GF-D8 (cell line): ENCODE measurements at regions not wholly inside any gene's neighbourhood (a gene's known extent, or its start where the extent isn't known, plus 50 kb on each side); places are given as distances from the start of the nearest gene placed in this dataset.

Experiments used
- DNase-seq: peaks from one replicate; lab custom pipeline; 2025; lab: John Stamatoyannopoulos, UW

GRCh38 chr5:166302166-166302565 lies 1989.3 kb upstream of the WWC1 start:
- DNase-seq: no peak

DNA sequence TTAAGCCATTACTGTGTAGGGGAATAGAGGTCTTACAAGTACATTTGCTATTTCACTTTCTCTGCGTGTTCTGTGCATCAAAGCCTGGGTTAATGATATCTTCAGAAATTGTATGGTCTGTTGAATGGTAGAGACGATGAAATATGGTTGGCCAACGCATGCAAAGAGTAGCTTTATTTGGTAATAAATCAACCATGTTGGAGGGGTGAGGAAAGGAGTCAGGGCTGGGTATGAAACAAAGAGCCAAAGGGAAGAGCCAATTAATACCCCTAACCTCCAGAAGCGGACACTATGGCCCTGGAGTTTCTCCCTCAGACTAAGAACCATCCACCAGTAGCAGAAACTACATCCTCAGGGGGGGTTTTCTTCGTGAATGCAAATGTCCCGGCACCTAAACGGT lies 1974.0 kb upstream of the WWC1 start:
- DNase-seq: no peak

DNA sequence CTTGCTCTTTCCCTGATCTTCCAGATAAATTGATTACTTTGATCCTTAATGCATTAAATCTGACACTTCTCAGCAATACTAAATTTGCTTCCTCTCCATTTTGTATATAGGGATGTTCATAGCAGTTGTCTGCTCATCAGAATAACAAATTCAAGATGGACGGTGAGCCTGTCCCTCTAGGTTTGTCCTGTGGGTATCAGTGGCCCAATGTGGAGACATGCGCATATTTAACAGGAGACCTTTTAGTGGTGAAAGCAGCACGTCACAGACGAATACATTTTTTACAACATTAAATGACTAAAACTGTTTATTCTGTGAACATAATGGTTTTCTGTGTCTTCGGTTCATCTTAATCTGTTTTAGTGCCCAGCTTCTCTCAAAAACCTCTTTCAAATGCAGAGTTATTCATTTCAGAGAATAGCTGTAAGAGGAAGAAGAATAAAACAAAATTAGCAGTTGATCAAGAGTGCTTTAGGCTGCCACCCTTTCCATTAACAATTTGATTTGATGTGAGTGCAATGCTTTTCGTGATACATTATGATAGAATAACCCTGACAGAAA lies 1970.4 kb upstream of the WWC1 start:
- DNase-seq: no peak

- no peak for DNase-seq
Observed at GRCh38 chr5:166324372-166324771, 1967.1 kb upstream of the WWC1 start.

GRCh38 chr5:166329149-166329800 lies 1962.2 kb upstream of the WWC1 start:
- DNase-seq: no peak

GRCh38 chr5:166330036-166330435 lies 1961.4 kb upstream of the WWC1 start:
- no peak for DNase-seq

- DNase-seq: no peak
Observed at GRCh38 chr5:166331521-166331920, 1959.9 kb upstream of the WWC1 start.

- no peak for DNase-seq
Observed at GRCh38 chr5:166338801-166339200, 1952.6 kb upstream of the WWC1 start.

DNA sequence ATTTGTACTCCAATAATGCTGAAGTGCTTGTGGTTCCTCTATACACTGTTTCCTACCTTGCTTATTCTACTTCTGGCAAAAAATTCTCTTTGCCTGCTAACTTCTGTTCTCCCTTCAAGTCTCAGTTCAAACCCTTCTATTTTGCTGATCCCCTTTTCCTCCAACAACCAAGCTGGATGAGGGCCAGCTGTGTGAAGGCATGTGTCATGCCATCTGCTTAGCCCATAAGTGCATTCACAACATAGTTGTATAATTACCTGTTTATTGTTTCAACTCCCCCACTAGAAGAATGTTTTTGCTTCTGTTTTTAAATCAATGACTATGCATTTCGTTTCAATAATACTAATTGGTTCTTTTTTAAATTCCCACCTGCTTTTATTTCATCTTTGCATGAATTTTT lies 1951.4 kb upstream of the WWC1 start:
- no peak for DNase-seq

- no peak for DNase-seq
Observed at GRCh38 chr5:166341740-166342337, 1949.6 kb upstream of the WWC1 start.

DNA sequence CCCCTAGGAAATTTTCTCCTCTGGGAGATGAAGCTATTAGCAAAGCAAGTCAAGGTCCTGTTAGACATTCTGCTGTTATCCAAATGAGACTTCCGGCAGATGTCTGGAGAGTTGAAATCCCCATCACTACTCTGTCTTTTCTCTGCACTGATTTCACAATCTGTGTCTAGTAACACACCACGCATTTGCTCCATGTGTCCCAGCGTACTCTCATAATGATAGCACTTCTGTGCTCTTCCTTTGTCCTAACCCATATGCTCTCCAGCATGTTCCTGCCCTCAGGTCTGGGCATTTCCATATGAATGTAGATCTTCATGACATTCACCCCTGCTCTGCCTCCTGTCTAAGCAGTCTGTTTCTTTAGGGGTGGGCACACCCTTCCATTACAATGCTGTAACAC lies 1949.0 kb upstream of the WWC1 start:
- DNase-seq: no peak

DNA sequence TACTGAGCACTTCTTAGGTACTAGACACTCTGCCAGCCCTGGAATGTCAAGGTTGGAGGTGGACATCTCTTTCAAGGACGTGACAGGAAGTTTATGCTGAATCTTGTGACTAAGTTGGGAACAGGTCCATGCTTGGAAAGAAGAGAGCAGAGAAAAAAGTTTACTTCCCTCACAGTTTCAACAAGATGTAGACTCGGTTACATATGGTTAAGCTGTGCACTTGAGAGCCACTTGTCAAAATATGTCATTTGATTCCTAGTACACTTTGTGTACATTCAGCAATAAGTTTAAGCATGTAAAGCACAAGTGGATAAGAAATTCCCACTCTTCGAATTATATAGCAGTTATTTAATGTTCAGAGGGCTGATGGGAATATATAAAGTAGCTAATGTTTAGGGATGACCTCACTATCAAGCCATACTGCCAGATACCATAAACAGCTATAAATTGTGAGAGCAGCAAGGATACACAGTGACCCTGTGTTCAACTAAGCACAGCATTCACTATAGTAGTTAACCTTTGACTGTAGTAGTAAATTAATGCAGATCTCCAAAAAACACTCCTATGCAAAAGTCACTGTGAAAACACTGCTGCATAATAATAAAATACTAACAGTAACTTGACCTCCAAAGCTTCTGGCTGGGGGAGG lies 1944.6 kb upstream of the WWC1 start:
- DNase-seq: no peak

DNA sequence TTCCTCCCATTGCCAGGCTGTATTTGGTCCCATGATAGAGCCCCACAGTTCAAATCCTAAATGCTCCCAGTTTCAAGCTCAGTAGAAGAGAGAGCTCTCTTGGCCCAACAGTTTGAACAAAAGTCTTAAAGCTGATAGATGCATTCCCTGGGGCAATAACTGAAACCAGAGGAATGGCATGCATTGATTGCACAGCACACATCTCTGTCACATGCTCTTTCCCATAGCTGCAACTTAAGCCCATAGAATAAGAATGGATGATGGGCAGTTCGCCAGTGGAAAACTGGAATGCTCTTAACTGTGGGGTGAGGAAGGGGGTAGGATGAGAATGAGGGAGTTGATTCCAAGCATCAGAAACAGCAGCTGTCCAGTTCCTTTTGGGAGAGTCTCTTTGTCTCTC lies 1942.4 kb upstream of the WWC1 start:
- DNase-seq: no peak

DNA sequence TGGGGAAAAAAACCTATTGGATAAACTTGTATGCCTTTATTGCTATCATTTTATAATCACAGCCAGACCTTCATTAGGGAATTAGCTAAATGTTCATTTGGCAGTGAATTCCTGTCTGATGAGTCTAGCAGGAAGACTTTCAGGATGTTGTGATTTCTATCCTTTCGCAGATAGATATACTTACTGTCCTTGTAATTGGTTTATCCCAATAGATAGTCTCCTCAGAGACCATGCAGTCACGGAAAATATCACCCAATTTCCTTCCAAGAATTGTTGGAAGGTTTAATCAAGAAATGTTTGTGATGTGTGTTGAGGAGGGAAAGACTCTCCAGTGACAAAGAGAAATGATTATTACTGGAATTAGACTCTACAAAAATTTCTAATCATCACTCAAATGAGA lies 1937.9 kb upstream of the WWC1 start:
- no peak for DNase-seq

DNA sequence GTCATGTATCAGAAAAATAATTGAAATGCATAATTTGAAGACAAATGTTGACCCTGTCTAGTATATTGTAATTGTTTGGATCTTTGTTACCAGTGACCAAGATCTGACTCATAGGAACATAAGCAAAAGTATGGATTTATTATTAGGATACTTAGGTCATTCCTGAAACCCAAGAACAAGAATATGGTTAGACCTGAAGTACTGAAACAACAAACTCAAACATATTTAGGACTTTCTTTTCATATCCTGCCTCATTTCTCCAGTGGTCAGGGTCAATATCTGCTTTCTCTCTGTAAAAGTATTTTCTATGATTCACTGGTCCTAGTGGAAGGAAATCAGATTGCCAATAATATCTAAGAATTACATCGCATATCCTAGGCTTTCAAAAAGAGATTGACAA lies 1937.1 kb upstream of the WWC1 start:
- DNase-seq: no peak

- no peak for DNase-seq
Observed at GRCh38 chr5:166356096-166356495, 1935.3 kb upstream of the WWC1 start.

DNA sequence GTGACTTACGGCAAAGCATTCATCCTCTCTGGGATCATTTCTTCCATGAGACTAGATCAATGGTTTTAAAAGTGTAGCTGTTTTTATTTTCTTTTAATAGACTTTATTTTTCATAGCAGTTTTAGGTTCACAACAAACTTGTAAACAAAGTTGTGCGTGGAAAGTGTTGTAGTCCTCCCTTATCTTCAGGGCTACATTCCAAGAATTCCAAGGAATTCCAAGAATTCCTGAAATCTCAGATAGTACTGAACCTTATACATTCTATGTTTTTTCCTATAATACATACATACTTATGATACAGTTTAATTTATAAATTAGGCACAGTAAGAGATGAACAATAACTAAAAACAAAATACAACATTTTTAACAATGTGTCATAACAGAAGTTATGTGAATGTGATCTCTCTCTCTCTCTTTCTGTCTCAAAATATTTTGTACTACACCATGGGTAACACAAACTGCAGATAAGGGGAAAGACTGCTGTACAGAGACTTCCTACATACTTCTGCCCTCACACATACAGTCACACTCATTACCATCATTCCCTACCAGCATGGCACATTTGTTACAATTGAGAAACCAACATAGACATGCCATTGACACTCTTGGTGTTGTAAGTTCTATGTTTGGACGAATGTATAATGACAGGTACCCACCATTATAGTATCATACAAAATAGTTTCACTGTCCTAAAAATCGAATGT lies 1933.2 kb upstream of the WWC1 start:
- DNase-seq: no peak

- no peak for DNase-seq
Observed at GRCh38 chr5:166363087-166363760, 1928.2 kb upstream of the WWC1 start.

- DNase-seq: no peak
Observed at GRCh38 chr5:166365164-166365563, 1926.3 kb upstream of the WWC1 start.

DNA sequence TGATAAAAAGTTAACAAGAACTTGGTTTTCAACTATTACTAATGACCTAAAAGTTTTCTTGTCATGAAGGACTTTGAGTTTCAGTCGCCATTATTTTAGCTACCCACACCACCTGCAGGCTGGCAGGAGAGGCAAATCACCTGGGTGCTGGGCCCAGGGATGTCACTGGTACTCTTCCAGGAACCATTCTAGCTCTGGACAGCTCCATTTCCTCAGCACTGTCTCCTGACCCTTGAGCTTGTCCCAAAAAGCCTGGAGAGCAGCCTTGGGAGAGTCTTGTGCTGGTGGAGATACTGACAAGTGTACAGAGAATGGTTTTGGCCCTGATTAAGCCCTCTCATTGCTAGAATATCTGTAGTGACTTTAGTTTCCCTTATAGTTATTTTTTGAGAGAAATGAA lies 1924.1 kb upstream of the WWC1 start:
- no peak for DNase-seq

- DNase-seq: no peak
Observed at GRCh38 chr5:166369346-166369745, 1922.1 kb upstream of the WWC1 start.

DNA sequence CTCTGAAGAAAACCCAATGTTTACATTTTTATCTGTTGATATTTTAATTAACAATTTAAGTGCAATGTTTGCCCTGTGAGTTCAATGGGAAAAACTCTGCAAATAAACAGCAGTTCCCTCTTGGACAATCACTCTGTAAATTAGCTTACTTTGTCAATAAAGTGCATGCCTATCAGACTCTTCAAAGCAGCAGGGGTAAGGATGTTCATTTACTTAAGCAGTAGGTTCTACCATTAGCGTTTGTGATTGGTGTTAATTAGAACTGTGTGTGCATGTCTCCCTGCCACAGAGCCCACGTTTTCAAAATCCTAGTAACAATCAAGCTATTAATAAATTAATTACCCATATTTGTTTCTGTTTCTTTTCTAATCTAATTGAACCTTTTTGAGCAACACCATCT lies 1921.6 kb upstream of the WWC1 start:
- no peak for DNase-seq
